Activated naive CD8-positive, alpha-beta T cell treated with anti-CD3 and anti-CD28 coated beads, Interleukin-2, amount 50 U/mL, for 24 hours (primary cell): ENCODE measurements at regions not wholly inside any gene's neighbourhood (a gene's known extent, or its start where the extent isn't known, plus 50 kb on each side); places are given as distances from the start of the nearest gene placed in this dataset.

Experiments
- ATAC-seq: fragments of 150-1000 bp; cut with Tn5 transposase; one replicate; pipeline ENCODE4 v1.10.0; 2021
- DNase-seq: peaks from one replicate; pipeline ENCODE4 v3.0.0; 2021
- H3K27ac Mint-ChIP-seq: one replicate; pipeline ENCODE4 v1.8.0; 2021; ENCODE audit warnings: mild to moderate bottlenecking, mixed read lengths
- H3K27me3 Mint-ChIP-seq: one replicate; pipeline ENCODE4 v1.8.0; 2021; ENCODE audit warnings: mixed read lengths
- H3K36me3 Mint-ChIP-seq: one replicate; pipeline ENCODE4 v1.8.0; 2021; ENCODE audit warnings: low read depth, mixed read lengths
- H3K4me1 Mint-ChIP-seq: one replicate; pipeline ENCODE4 v1.8.0; 2021; ENCODE audit warnings: mixed read lengths
- H3K4me3 Mint-ChIP-seq: one replicate; pipeline ENCODE4 v1.8.0; 2021; ENCODE audit warnings: mild to moderate bottlenecking, moderate library complexity, mixed read lengths
- H3K9me3 Mint-ChIP-seq: one replicate; pipeline ENCODE4 v1.8.0; 2021; ENCODE audit warnings: mixed read lengths

- ATAC-seq, result no peak
- Mint-ChIP-seq H3K36me3 (no peaks in the 10 kb centered on the region), H3K4me1 (no peaks in the 10 kb centered on the region), H3K4me3 (no peak overlapping the region), H3K9me3 (peaks cover 3% of the 10 kb centered on the region), H3K27me3 (no peaks in the 10 kb centered on the region), H3K27ac (no peak overlapping the region)
- DNase-seq, result no peak
These were observed 330.7 kb downstream of the CDC14C start for GRCh38 chr7:49255054-49255453.

- Mint-ChIP-seq H3K4me1 (no peaks in the 10 kb centered on the region), H3K27ac (no peak overlapping the region)
These were observed 336.2 kb downstream of the CDC14C start for GRCh38 chr7:49260538-49260937.

GRCh38 chr7:49261928-49262327 lies 337.6 kb downstream of the CDC14C start:
- no peak overlapping the region for H3K27ac Mint-ChIP-seq
- ATAC-seq (no peak), DNase-seq (no peak)
- no peaks in the 10 kb centered on the region for H3K4me1 Mint-ChIP-seq
- H3K9me3 Mint-ChIP-seq, result no peaks in the 10 kb centered on the region
- no peak overlapping the region for H3K4me3 Mint-ChIP-seq
- no peaks in the 10 kb centered on the region for H3K36me3 Mint-ChIP-seq
- no peaks in the 10 kb centered on the region for H3K27me3 Mint-ChIP-seq

More at GRCh38 chr7:49260538-49260937, 336.2 kb downstream of the CDC14C start:
- DNase-seq (no peak), ATAC-seq (no peak)
- H3K4me3 Mint-ChIP-seq, result no peak overlapping the region
- H3K36me3 Mint-ChIP-seq, result no peaks in the 10 kb centered on the region
- no peaks in the 10 kb centered on the region for H3K27me3 Mint-ChIP-seq
- H3K9me3 Mint-ChIP-seq, result no peaks in the 10 kb centered on the region

GRCh38 chr7:49264530-49264929 lies 340.2 kb downstream of the CDC14C start:
- ATAC-seq, result no peak
- no peak for DNase-seq
- no peak overlapping the region for H3K4me3 Mint-ChIP-seq
- H3K36me3 Mint-ChIP-seq, result no peaks in the 10 kb centered on the region
- H3K9me3 Mint-ChIP-seq, result no peaks in the 10 kb centered on the region
- no peaks in the 10 kb centered on the region for H3K27me3 Mint-ChIP-seq
- no peak overlapping the region for H3K27ac Mint-ChIP-seq
- no peaks in the 10 kb centered on the region for H3K4me1 Mint-ChIP-seq

GRCh38 chr7:49273897-49274296 lies 349.6 kb downstream of the CDC14C start:
- H3K36me3 Mint-ChIP-seq, result no peaks in the 10 kb centered on the region
- no peak overlapping the region for H3K4me3 Mint-ChIP-seq
- DNase-seq (no peak), ATAC-seq (no peak)
- no peak overlapping the region for H3K27ac Mint-ChIP-seq
- no peaks in the 10 kb centered on the region for H3K4me1 Mint-ChIP-seq
- peaks cover 3% of the 10 kb centered on the region for H3K9me3 Mint-ChIP-seq
- H3K27me3 Mint-ChIP-seq, result no peaks in the 10 kb centered on the region

- ATAC-seq (no peak), DNase-seq (no peak)
- no peaks in the 10 kb centered on the region for H3K4me1 Mint-ChIP-seq
- no peak overlapping the region for H3K4me3 Mint-ChIP-seq
- no peaks in the 10 kb centered on the region for H3K27me3 Mint-ChIP-seq
- H3K9me3 Mint-ChIP-seq, result peaks cover 3% of the 10 kb centered on the region
- no peaks in the 10 kb centered on the region for H3K36me3 Mint-ChIP-seq
- no peak overlapping the region for H3K27ac Mint-ChIP-seq
These were observed 355.5 kb downstream of the CDC14C start for GRCh38 chr7:49279891-49280290.

- no peak for DNase-seq
- no peak for ATAC-seq
- no peaks in the 10 kb centered on the region for H3K36me3 Mint-ChIP-seq
- no peaks in the 10 kb centered on the region for H3K27me3 Mint-ChIP-seq
- H3K4me1 Mint-ChIP-seq, result no peaks in the 10 kb centered on the region
- H3K27ac Mint-ChIP-seq, result no peak overlapping the region
- no peaks in the 10 kb centered on the region for H3K9me3 Mint-ChIP-seq
- H3K4me3 Mint-ChIP-seq, result no peak overlapping the region
These were observed 363.3 kb downstream of the CDC14C start for GRCh38 chr7:49287653-49288052.

- ATAC-seq (no peak), DNase-seq (no peak)
- Mint-ChIP-seq H3K27ac (no peak overlapping the region), H3K36me3 (no peaks in the 10 kb centered on the region), H3K27me3 (no peaks in the 10 kb centered on the region), H3K4me1 (no peaks in the 10 kb centered on the region), H3K4me3 (no peak overlapping the region), H3K9me3 (no peaks in the 10 kb centered on the region)
These were observed 370.3 kb downstream of the CDC14C start for GRCh38 chr7:49294611-49295010.

GRCh38 chr7:49295146-49295545 lies 370.8 kb downstream of the CDC14C start:
- Mint-ChIP-seq H3K27me3 (no peaks in the 10 kb centered on the region), H3K9me3 (no peaks in the 10 kb centered on the region), H3K27ac (no peak overlapping the region), H3K36me3 (no peaks in the 10 kb centered on the region), H3K4me3 (no peak overlapping the region), H3K4me1 (no peaks in the 10 kb centered on the region)
- DNase-seq, result no peak
- ATAC-seq, result no peak

- no peaks in the 10 kb centered on the region for H3K9me3 Mint-ChIP-seq
- H3K27me3 Mint-ChIP-seq, result no peaks in the 10 kb centered on the region
- H3K27ac Mint-ChIP-seq, result no peak overlapping the region
- no peak overlapping the region for H3K4me3 Mint-ChIP-seq
- ATAC-seq (no peak), DNase-seq (no peak)
- H3K4me1 Mint-ChIP-seq, result no peaks in the 10 kb centered on the region
- no peaks in the 10 kb centered on the region for H3K36me3 Mint-ChIP-seq
These were observed 373.6 kb downstream of the CDC14C start for GRCh38 chr7:49297958-49298357.

GRCh38 chr7:49308787-49309186 lies 384.4 kb downstream of the CDC14C start:
- DNase-seq, result no peak
- no peak for ATAC-seq
- H3K4me3 Mint-ChIP-seq, result no peak overlapping the region
- H3K27me3 Mint-ChIP-seq, result no peaks in the 10 kb centered on the region
- H3K4me1 Mint-ChIP-seq, result no peaks in the 10 kb centered on the region
- no peaks in the 10 kb centered on the region for H3K36me3 Mint-ChIP-seq
- H3K9me3 Mint-ChIP-seq, result peaks cover 13% of the 10 kb centered on the region
- H3K27ac Mint-ChIP-seq, result no peak overlapping the region

- H3K4me3 Mint-ChIP-seq, result no peak overlapping the region
- no peak for DNase-seq
- peaks cover 2% of the 10 kb centered on the region for H3K9me3 Mint-ChIP-seq
- ATAC-seq, result no peak
- H3K4me1 Mint-ChIP-seq, result no peaks in the 10 kb centered on the region
- H3K27ac Mint-ChIP-seq, result no peak overlapping the region
- no peaks in the 10 kb centered on the region for H3K36me3 Mint-ChIP-seq
- no peaks in the 10 kb centered on the region for H3K27me3 Mint-ChIP-seq
These were observed 395.7 kb downstream of the CDC14C start for GRCh38 chr7:49320083-49320482.

GRCh38 chr7:49321843-49322242 lies 397.5 kb downstream of the CDC14C start:
- Mint-ChIP-seq H3K4me1 (no peaks in the 10 kb centered on the region), H3K9me3 (peaks cover 5% of the 10 kb centered on the region), H3K27me3 (no peaks in the 10 kb centered on the region), H3K4me3 (no peak overlapping the region), H3K36me3 (no peaks in the 10 kb centered on the region), H3K27ac (no peak overlapping the region)
- ATAC-seq (no peak), DNase-seq (no peak)

GRCh38 chr7:49322476-49322875 lies 398.1 kb downstream of the CDC14C start:
- H3K9me3 Mint-ChIP-seq, result peaks cover 5% of the 10 kb centered on the region
- no peak overlapping the region for H3K27ac Mint-ChIP-seq
- H3K4me1 Mint-ChIP-seq, result no peaks in the 10 kb centered on the region
- H3K27me3 Mint-ChIP-seq, result no peaks in the 10 kb centered on the region
- no peaks in the 10 kb centered on the region for H3K36me3 Mint-ChIP-seq
- DNase-seq (no peak), ATAC-seq (no peak)
- no peak overlapping the region for H3K4me3 Mint-ChIP-seq

- H3K36me3 Mint-ChIP-seq, result no peaks in the 10 kb centered on the region
- no peak for ATAC-seq
- H3K9me3 Mint-ChIP-seq, result peaks cover 5% of the 10 kb centered on the region
- no peak overlapping the region for H3K4me3 Mint-ChIP-seq
- no peak overlapping the region for H3K27ac Mint-ChIP-seq
- H3K27me3 Mint-ChIP-seq, result no peaks in the 10 kb centered on the region
- no peaks in the 10 kb centered on the region for H3K4me1 Mint-ChIP-seq
- no peak for DNase-seq
These were observed 399.7 kb downstream of the CDC14C start for GRCh38 chr7:49324040-49324439.

- Mint-ChIP-seq H3K27ac (no peak overlapping the region), H3K9me3 (peaks cover 5% of the 10 kb centered on the region), H3K4me1 (no peaks in the 10 kb centered on the region), H3K36me3 (no peaks in the 10 kb centered on the region), H3K27me3 (no peaks in the 10 kb centered on the region), H3K4me3 (no peak overlapping the region)
- DNase-seq, result no peak
- no peak for ATAC-seq
These were observed 400.4 kb downstream of the CDC14C start for GRCh38 chr7:49324707-49325106.
